ENCODE measurements at regions not wholly inside any gene's neighbourhood (a gene's known extent, or its start where the extent isn't known, plus 50 kb on each side); places are given as distances from the start of the nearest gene placed in this dataset.

- DNase-seq (no peak), ATAC-seq (no peak)
These were observed 485.4 kb downstream of the TLR4 start for GRCh38 chr9:118189615-118190014.

- DNase-seq = no peak
- ATAC-seq = no peak
These were observed 488.6 kb downstream of the TLR4 start for GRCh38 chr9:118192807-118193206.

GRCh38 chr9:118209343-118209742 lies 505.1 kb downstream of the TLR4 start:
- no peak for ATAC-seq

GRCh38 chr9:118215549-118215948 lies 511.3 kb downstream of the TLR4 start:
- DNase-seq = no peak
- no peak for ATAC-seq

More at GRCh38 chr9:118209343-118209742, 505.1 kb downstream of the TLR4 start:
- DNase-seq = no peak

- no peak for DNase-seq
- ATAC-seq = no peak
These were observed 518.2 kb downstream of the TLR4 start for GRCh38 chr9:118222375-118222774.

- ATAC-seq (no peak), DNase-seq (no peak)
These were observed 518.9 kb downstream of the TLR4 start for GRCh38 chr9:118223111-118223510.

- ATAC-seq (no peak), DNase-seq (no peak)
These were observed 526.1 kb downstream of the TLR4 start for GRCh38 chr9:118230329-118230728.

- no peak for ATAC-seq
- no peak for DNase-seq
These were observed 532.4 kb downstream of the TLR4 start for GRCh38 chr9:118236625-118237024.

- no peak for DNase-seq
- ATAC-seq = no peak
These were observed 533.9 kb downstream of the TLR4 start for GRCh38 chr9:118238139-118238538.

- no peak for DNase-seq
- no peak for ATAC-seq
These were observed 547.8 kb downstream of the TLR4 start for GRCh38 chr9:118252027-118252426.

- DNase-seq (no peak), ATAC-seq (no peak)
These were observed 558.0 kb downstream of the TLR4 start for GRCh38 chr9:118262191-118262590.

- ATAC-seq (no peak), DNase-seq (no peak)
These were observed 559.7 kb downstream of the TLR4 start for GRCh38 chr9:118263949-118264348.

- DNase-seq (no peak), ATAC-seq (no peak)
These were observed 563.8 kb downstream of the TLR4 start for GRCh38 chr9:118268046-118268445.

GRCh38 chr9:118269623-118270022 lies 565.4 kb downstream of the TLR4 start:
- ATAC-seq (no peak), DNase-seq (no peak)

GRCh38 chr9:118271331-118271730 lies 567.1 kb downstream of the TLR4 start:
- DNase-seq = no peak
- no peak for ATAC-seq

GRCh38 chr9:118271936-118272335 lies 567.7 kb downstream of the TLR4 start:
- no peak for DNase-seq
- ATAC-seq = no peak

GRCh38 chr9:118273048-118273447 lies 568.8 kb downstream of the TLR4 start:
- DNase-seq = no peak
- no peak for ATAC-seq

GRCh38 chr9:118276784-118277183 lies 572.6 kb downstream of the TLR4 start:
- ATAC-seq (no peak), DNase-seq (no peak)

GRCh38 chr9:118281772-118282171 lies 577.6 kb downstream of the TLR4 start:
- no peak for DNase-seq
- ATAC-seq = no peak

- ATAC-seq (no peak), DNase-seq (no peak)
These were observed 579.3 kb downstream of the TLR4 start for GRCh38 chr9:118283488-118283887.

GRCh38 chr9:118290116-118290515 lies 585.9 kb downstream of the TLR4 start:
- DNase-seq (no peak), ATAC-seq (no peak)

GRCh38 chr9:118295413-118295812 lies 591.2 kb downstream of the TLR4 start:
- DNase-seq (no peak), ATAC-seq (no peak)

- DNase-seq (no peak), ATAC-seq (no peak)
These were observed 598.5 kb downstream of the TLR4 start for GRCh38 chr9:118302721-118303120.

GRCh38 chr9:118303216-118303615 lies 599.0 kb downstream of the TLR4 start:
- DNase-seq = no peak
- ATAC-seq = no peak

- DNase-seq (no peak), ATAC-seq (no peak)
These were observed 601.1 kb downstream of the TLR4 start for GRCh38 chr9:118305331-118305730.
